ENCODE measurements at regions not wholly inside any gene's neighbourhood (a gene's known extent, or its start where the extent isn't known, plus 50 kb on each side); places are given as distances from the start of the nearest gene placed in this dataset.

DNA sequence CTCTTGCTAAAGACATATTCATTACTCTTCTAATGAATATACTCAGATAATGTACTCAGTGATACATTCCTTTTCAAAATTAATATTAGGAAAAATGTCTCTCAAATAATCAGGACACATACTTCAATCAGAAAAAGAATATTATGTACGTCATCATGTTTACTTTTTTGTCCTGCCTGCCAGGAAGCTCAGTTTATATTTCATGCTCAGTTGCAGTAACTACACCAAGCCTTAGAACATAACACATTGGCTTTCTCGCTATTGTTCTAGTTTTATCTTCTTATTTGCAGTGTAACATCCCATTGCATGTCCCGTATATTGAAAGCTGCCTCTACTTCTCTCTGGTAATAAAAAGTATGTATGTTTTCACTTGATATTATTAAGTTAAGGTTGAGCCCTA is 181.5 kb upstream of the LPP start:
- H3K27ac ChIP-seq (ENCODE audit: low read depth in 2 of 2, low read length in 1 of 2) = no peak overlapping the region
- H3K27me3 ChIP-seq (ENCODE audit: insufficient read depth) = no peaks in the 10 kb centered on the region
- no peaks in the 10 kb centered on the region for H3K9me3 ChIP-seq
- H3K9me2 ChIP-seq = no peaks in the 10 kb centered on the region
- POLR2A ChIA-PET = no interaction called here
- peaks cover 8% of the 10 kb centered on the region for H3F3A ChIP-seq (replicated peaks; ENCODE audit: insufficient read depth)
- no peaks in the 10 kb centered on the region for H4K20me1 ChIP-seq (ENCODE audit: insufficient read depth)
- H3K79me2 ChIP-seq (ENCODE audit: insufficient read depth) = no peaks in the 10 kb centered on the region
- DNase-seq = no peak
- H3K9ac ChIP-seq = no peak overlapping the region
- WGBS (ENCODE audit: low lambda C conversion rate) = 77% methylated on average over 3 of the region's 3 CpGs
- H3K4me1 ChIP-seq (ENCODE audit: control insufficient read depth in 1 of 2, insufficient read depth in 2 of 2, low read depth in 1 of 2, low read length in 1 of 2) = no peaks in the 10 kb centered on the region; a peak in 1 of 4 replicates
- no peaks in the 10 kb centered on the region for H3K36me3 ChIP-seq (replicated peaks in 1 of 2; ENCODE audit: control insufficient read depth in 1 of 2, insufficient read depth in 2 of 2, low read length in 1 of 2)
- H2AFZ ChIP-seq (ENCODE audit: low read depth) = no peak overlapping the region
- no peak overlapping the region for H3K4me2 ChIP-seq
- CTCF ChIA-PET = interaction anchor here (0.8 kb wide), 1 partner anchor 18 kb away, joined by 3 read pairs; no protein-coding TSS in a partner anchor
- TF ChIP-seq JUND (IDR thresholded peaks at IDR 0.05) = no peak
- no peak for TF ChIP-seq FOXM1 (IDR thresholded peaks at IDR 0.05; ENCODE audit: low read depth)
- no peak for TF ChIP-seq FOXJ3 (CRISPR knock-in tag; IDR thresholded peaks at IDR 0.05)
- TF ChIP-seq, protein P1, sequence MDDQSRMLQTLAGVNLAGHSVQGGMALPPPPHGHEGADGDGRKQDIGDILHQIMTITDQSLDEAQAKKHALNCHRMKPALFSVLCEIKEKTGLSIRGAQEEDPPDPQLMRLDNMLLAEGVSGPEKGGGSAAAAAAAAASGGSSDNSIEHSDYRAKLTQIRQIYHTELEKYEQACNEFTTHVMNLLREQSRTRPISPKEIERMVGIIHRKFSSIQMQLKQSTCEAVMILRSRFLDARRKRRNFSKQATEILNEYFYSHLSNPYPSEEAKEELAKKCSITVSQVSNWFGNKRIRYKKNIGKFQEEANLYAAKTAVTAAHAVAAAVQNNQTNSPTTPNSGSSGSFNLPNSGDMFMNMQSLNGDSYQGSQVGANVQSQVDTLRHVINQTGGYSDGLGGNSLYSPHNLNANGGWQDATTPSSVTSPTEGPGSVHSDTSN (IDR thresholded peaks at IDR 0.05) = no peak
- TF ChIP-seq SIN3A (IDR thresholded peaks at IDR 0.05; ENCODE audit: borderline replicate concordance, low read depth, low read length) = no peak
- no peak for TF ChIP-seq EP300 (IDR thresholded peaks at IDR 0.05; ENCODE audit: borderline replicate concordance in 1 of 2, low read depth in 1 of 2, low read length in 1 of 2)
- no peak for TF ChIP-seq NFIC (IDR thresholded peaks at IDR 0.05; ENCODE audit: borderline replicate concordance)
- TF ChIP-seq RAD21 (IDR thresholded peaks at IDR 0.05; ENCODE audit: low read length) = no peak
- no peak for TF ChIP-seq NRF1 (IDR thresholded peaks at IDR 0.05; ENCODE audit: low read depth, low read length)
- no peak for TF ChIP-seq TEAD4 (IDR thresholded peaks at IDR 0.05; ENCODE audit: borderline replicate concordance, insufficient read depth)
- no peak for TF ChIP-seq MXI1 (IDR thresholded peaks at IDR 0.05; ENCODE audit: low read depth, low read length)
- no peak for TF ChIP-seq MEF2A (IDR thresholded peaks at IDR 0.05; ENCODE audit: borderline replicate concordance, low read depth)
- TF ChIP-seq, protein P2, sequence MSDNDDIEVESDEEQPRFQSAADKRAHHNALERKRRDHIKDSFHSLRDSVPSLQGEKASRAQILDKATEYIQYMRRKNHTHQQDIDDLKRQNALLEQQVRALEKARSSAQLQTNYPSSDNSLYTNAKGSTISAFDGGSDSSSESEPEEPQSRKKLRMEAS (IDR thresholded peaks at IDR 0.05; ENCODE audit: low read depth) = no peak
- no peak for TF ChIP-seq REST (IDR thresholded peaks at IDR 0.05; ENCODE audit: low read depth, low read length)
- no peak for TF ChIP-seq RFX5 (IDR thresholded peaks at IDR 0.05; ENCODE audit: low read length)
- TF ChIP-seq ELF1 (IDR thresholded peaks at IDR 0.05) = no peak
- no peak overlapping the region for H3K4me3 ChIP-seq (ENCODE audit: low read depth in 2 of 2, low read length in 1 of 2)

Measured in SK-N-SH (cell line).